SH-SY5Y (cell line): ENCODE measurements at regions not wholly inside any gene's neighbourhood (a gene's known extent, or its start where the extent isn't known, plus 50 kb on each side); places are given as distances from the start of the nearest gene placed in this dataset.

Source experiments
- GATA2 ChIP-seq: IDR thresholded peaks from 2 replicates; pipeline ENCODE4 v1.6.1; 2011; ENCODE audit warnings: mild to moderate bottlenecking, low read depth, low read length
- GATA3 ChIP-seq: IDR thresholded peaks from 2 replicates; pipeline ENCODE4 v1.6.1; 2011; ENCODE audit warnings: low read depth, mild to moderate bottlenecking, low read length, moderate library complexity

GRCh38 chr3:124276539-124277143, 284.7 kb upstream of the ROPN1 start:
- TF ChIP-seq GATA2 = no peak
- no peak for TF ChIP-seq GATA3
